ENCODE measurements at regions not wholly inside any gene's neighbourhood (a gene's known extent, or its start where the extent isn't known, plus 50 kb on each side); places are given as distances from the start of the nearest gene placed in this dataset.
A peak's percentile ranks its signal among the peaks of the same experiment; 100 is the strongest.

GRCh38 chr4:158995040-158995439 is 107.8 kb upstream of the RAPGEF2 start:
- intact Hi-C loops (cut with DNase I; ENCODE audit: low total_unique reads) = no loop called here
- TF ChIP-seq POLR2A (IDR thresholded peaks at IDR 0.05) (no peak), CTCF (IDR thresholded peaks at IDR 0.05) (no peak)
- 88 to 91% methylated on average over 2 of the region's 2 CpGs for WGBS, 2 donors
- DNase-seq (ENCODE audit: low spot score in 2 of 2) = no peak
- H3K4me3 ChIP-seq (ENCODE audit: low read depth, poor library complexity, severe bottlenecking) = no peak overlapping the region

GRCh38 chr4:158995965-158996364 is 106.9 kb upstream of the RAPGEF2 start:
- TF ChIP-seq POLR2A (IDR thresholded peaks at IDR 0.05) (no peak), CTCF (IDR thresholded peaks at IDR 0.05) (no peak)
- H3K4me3 ChIP-seq (ENCODE audit: low read depth, poor library complexity, severe bottlenecking) = no peak overlapping the region
- intact Hi-C loops (cut with DNase I; ENCODE audit: low total_unique reads) = no loop called here
- 78 to 83% methylated on average over 8 of the region's 8 CpGs for WGBS, 2 donors
- DNase-seq (ENCODE audit: low spot score in 2 of 2) = no peak

GRCh38 chr4:158996669-158997074 is 106.2 kb upstream of the RAPGEF2 start:
- 8 to 10% methylated on average over 3 of the region's 3 CpGs for WGBS, 2 donors
- TF ChIP-seq CTCF (IDR thresholded peaks at IDR 0.05) (no peak), POLR2A (IDR thresholded peaks at IDR 0.05) (no peak)
- DNase-seq (ENCODE audit: low spot score in 2 of 2) = peak in 1 of 2 donors; percentile 27
- no peak overlapping the region for H3K4me3 ChIP-seq (ENCODE audit: low read depth, poor library complexity, severe bottlenecking)
- intact Hi-C loops (cut with DNase I; ENCODE audit: low total_unique reads) = no loop called here

GRCh38 chr4:158997660-158998349 is 105.1 kb upstream of the RAPGEF2 start:
- WGBS, 2 donors = 72% methylated on average over 4 of the region's 4 CpGs
- intact Hi-C loops (cut with DNase I; ENCODE audit: low total_unique reads) = no loop called here

GRCh38 chr4:158998624-158999023 is 104.3 kb upstream of the RAPGEF2 start:
- WGBS, 2 donors = 60 to 72% methylated on average over 6 of the region's 6 CpGs

More at GRCh38 chr4:158997660-158998349, 105.1 kb upstream of the RAPGEF2 start:
- no peak overlapping the region for H3K4me3 ChIP-seq (ENCODE audit: low read depth, poor library complexity, severe bottlenecking)
- DNase-seq (ENCODE audit: low spot score in 2 of 2) = no peak
- TF ChIP-seq CTCF (IDR thresholded peaks at IDR 0.05) (no peak), POLR2A (IDR thresholded peaks at IDR 0.05) (no peak)

More at GRCh38 chr4:158998624-158999023, 104.3 kb upstream of the RAPGEF2 start:
- no peak overlapping the region for H3K4me3 ChIP-seq (ENCODE audit: low read depth, poor library complexity, severe bottlenecking)
- DNase-seq (ENCODE audit: low spot score in 2 of 2) = no peak
- intact Hi-C loops (cut with DNase I; ENCODE audit: low total_unique reads) = no loop called here
- no peak for TF ChIP-seq CTCF (IDR thresholded peaks at IDR 0.05)

All from lower leg skin (tissue), 4 donors.